ENCODE measurements at regions not wholly inside any gene's neighbourhood (a gene's known extent, or its start where the extent isn't known, plus 50 kb on each side); places are given as distances from the start of the nearest gene placed in this dataset.
"Not testable (repeated sequence)": the region's sequence is repeated elsewhere in the genome, so short reads cannot be mapped to it uniquely, and the experiment has no call there.

- DNase-seq = no peak
Measured at GRCh38 chr5:144009116-144009515, 161.3 kb downstream of the YIPF5 start.

DNA sequence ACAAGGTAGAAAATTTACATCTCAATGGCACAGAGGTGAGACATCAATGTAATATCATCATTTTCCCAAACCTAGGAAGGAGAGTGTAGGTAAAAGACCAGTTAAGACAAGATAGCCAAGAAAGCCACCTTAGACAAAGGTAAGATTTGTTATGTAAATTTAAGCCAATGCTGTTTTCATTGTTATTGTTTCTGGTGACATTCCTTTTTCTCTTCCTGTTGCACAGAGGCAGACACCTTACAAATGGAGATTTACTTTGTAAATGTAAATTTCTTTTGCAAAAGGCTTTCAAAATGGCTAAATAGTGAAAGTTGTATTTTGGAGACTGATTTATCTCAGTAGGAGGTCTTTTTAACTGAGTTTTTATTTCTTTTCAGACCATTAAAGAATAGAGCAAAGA is 159.1 kb downstream of the YIPF5 start:
- no peak for DNase-seq

- no peak for DNase-seq
Measured at GRCh38 chr5:144013816-144014215, 156.6 kb downstream of the YIPF5 start.

GRCh38 chr5:144015961-144016360 is 154.5 kb downstream of the YIPF5 start:
- no peak for DNase-seq

DNA sequence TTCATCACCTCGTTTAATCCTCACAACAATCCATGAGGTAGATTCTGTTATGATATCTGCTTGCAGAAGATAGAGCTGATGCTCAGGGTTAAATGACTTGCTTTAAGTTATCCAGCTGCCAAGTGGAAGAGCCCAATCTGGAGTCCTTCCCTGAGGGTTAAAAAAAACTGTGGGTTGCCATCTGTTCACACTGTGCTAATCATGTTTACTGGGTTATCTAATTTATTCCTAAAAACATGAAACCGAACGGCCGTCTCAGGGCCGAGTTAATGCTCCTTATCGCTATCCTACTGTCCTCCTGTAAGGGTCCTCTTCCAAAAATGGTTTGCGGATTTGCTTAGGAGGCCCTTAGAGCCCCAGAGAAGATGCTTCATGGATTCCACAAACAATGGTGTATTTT is 153.3 kb downstream of the YIPF5 start:
- no peak for DNase-seq

DNA sequence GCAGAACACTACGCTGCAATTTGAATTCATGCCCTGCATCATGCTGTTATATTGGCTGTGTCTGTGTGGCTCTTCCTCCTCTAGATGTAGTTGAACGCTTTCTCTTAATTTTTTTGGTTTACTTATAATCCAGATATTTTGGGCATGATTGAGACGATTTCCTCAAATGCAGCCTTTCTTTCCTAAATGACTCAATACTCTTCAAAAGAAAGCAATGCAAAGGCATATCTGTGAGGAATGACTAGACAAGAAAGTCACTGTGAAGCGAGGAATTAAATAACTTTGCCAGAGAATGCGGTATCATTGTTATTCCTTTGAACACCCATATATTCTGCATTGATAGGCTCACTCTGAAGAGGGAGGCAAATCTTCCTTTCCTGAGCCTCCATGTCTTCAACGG is 152.8 kb downstream of the YIPF5 start:
- DNase-seq = peak; percentile 21

DNA sequence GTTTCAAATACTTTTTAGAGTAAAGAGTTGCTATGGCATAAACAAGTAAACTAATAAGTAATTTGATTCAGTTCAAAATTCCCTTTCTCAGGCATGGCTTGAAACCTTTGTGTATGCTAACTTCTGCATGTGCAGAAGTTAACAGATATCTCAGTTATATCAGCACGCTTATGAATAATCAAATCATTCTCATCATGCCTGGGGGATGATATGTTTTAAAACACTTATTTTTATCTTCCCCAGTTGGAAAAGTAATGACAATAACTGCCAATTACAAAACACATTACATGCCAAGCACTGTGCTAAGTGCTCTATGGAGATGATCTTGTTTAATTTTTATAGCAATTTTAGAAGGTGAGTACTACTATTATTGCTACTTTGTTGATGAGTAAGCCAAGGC is 146.4 kb downstream of the YIPF5 start:
- no peak for DNase-seq

DNA sequence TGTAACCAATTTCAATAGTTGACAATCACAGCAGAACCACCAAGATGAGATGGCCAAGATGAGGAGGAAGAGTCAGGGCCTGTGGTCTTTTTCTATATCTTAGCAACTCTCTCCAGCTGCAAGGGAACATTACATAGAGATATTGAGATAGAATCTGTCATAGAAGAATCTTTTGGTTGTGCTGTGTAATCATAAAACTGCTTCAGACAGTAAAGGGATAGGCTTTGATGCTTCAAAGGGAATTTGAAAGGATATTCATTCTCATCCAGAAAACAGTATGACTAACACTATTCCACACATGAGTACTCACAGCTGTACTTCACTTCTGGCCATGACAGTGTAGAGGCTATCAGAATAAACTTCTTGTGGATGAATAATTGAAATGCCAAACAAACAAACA is 145.9 kb downstream of the YIPF5 start:
- DNase-seq = peak; percentile 42

DNA sequence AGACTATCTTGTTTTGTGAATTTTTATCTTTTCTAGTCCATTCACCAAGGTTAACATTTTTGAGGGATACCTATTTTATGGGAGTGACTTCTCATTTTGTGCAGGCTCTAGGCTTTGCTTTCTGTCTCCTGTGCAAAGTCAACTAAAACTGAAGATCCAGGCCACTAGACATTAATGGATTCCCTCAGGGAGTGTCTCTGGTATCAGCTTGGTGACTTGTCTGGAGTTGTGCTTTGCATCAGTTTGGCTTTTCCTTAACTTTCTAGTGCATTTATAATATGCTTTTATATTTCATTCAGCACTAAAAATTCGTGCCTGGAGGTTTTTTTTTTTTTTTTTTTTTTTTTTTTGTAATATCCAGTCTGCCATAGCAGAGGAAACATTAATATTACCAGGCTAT is 144.2 kb downstream of the YIPF5 start:
- DNase-seq = no peak

GRCh38 chr5:144028058-144028457 is 142.4 kb downstream of the YIPF5 start:
- DNase-seq = peak; percentile 94

DNA sequence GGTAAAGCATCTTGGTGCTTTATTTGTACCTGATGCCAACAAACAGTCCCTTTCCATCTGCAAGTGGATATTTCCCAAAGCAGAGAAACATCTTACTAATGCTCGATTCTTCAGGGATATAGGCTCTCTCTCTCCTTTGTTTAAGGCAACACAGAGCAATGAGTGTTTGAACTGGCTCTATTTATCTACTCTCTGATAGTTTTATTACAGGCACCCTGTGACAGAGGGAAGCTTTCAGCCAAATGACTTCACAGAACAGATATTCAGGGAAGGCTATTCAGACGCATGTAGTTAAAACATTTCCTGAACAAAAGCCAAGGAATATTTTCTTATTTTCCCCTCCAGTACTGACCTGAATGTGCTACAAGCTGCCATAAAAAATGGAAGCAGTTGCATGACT is 141.8 kb downstream of the YIPF5 start:
- peak; percentile 95 for DNase-seq

DNA sequence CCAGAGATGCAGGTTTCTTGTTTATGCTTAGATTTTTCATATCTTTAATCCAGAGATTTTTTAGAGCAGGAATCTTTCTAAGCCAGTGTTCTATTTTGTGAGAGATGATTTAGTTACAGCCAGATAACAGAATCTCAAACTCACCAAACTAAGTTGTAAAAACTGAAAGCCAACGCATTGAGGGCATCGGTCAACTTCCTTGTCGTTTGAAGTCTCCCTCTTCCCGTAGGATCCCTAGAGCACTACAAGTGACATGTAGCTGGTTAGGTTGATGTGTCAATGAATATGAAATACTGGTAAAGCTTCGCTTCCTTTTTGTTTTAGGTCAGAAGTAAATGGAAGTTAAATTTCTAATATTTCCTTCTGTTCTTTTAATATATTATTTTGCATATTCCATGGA is 139.6 kb downstream of the YIPF5 start:
- DNase-seq = no peak

GRCh38 chr5:144032375-144032774 is 138.1 kb downstream of the YIPF5 start:
- no peak for DNase-seq

DNA sequence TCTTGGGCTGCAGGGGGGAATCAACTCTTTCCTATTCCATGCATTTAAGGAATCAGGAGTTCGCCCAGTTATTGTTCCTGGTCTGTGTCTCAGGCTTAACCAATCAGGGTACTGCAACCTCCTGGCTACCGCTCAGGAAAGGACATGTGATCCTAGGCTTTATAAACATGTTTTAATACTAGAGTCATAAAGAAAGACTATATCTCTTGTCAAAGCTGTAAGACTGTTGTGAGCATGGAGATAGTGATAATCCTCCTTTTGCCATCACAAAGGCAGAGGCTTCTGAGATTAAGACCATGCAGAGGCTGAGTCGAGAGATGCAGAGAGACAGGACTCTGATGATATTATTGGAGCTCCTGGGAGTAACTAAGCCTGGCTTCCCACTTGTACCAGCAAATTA is 137.0 kb downstream of the YIPF5 start:
- no peak for DNase-seq

GRCh38 chr5:144035046-144035740 is 135.3 kb downstream of the YIPF5 start:
- no peak for DNase-seq

GRCh38 chr5:144036476-144036875 is 134.0 kb downstream of the YIPF5 start:
- no peak for DNase-seq

DNA sequence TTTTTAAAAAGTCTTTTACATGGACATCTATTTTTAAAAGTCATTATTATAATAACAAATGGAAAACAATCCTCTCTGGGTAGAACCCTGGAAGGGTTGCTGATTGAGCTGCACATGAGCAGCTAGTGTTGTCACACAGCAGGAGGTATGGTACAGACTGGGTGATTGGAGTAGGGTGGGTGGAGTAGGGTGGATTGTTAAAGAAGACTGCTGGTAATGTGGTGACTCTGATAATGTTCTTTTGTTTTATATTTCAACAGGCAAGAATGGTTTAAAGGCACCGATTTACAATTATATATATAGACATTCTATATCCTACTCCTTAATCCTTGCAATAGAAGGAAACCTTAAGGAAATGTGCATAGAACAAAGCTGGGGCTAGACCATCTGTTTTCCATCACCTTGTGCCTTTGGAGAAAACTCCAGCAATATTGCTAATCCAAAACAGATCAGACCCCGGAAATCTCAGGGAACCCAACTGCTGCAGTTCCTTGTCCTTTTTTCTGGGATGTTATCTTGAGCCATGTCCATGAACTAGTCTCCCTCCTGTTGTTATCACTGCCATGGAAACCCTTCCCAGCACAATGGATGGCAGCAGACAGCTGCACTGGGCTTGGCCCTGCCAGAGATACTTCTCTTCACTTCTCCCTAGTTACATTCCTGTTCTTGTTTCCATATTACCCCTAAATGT is 129.7 kb downstream of the YIPF5 start:
- DNase-seq = peak; percentile 35

DNA sequence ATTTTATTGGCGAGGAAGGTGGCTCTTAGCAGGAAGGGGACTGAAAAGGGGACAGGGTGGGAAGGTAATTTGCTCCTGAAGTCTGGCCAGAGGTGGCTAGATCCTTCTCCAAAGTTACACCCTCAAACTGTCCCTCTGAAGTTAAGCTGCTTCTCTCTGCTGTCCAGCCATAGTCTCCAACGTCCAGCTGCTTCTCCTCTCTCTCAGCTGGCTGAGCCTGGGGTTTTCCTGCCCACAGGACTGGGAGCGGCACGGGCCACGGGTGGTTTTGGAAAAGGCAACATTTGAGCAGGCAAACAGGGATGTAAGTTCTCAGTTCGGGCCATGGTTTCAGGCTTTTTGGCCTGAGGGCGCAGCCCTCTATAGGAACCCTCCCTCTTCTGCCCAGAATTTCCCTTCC is 128.3 kb downstream of the YIPF5 start:
- DNase-seq = no peak

DNA sequence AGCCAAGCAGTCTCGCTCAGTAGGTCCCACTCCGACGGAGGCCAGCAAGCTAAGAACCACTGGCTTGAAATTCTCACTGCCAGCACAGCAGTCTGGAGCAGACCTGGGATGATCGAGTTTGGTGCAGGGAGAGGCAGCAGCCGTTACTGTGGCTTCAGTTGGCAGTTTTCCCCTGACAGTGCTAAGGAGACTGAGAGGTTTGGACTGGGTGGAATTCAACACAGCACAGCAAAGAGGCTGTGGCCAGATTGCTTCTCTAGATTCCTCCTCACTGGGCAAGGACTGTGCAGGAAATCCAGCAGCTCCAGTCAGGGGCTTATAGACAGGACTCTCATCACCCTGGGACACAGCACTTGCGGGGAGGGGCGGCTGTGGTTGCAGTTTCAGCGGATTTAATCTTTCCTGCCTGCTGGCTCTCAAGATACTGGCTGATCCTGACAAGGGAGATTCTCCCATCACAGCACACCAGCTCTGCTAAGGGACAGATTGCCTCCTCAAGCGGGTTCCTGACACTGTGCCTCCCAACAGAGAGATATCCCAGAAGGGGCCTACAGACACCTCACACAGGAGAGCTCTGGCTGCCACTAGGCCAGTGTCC is 122.1 kb downstream of the YIPF5 start:
- peak; percentile 19 for DNase-seq

GRCh38 chr5:144055391-144055790 is 115.1 kb downstream of the YIPF5 start:
- DNase-seq = not testable (repeated sequence)

GRCh38 chr5:144060091-144060490 is 110.4 kb downstream of the YIPF5 start:
- DNase-seq = not testable (repeated sequence)

DNA sequence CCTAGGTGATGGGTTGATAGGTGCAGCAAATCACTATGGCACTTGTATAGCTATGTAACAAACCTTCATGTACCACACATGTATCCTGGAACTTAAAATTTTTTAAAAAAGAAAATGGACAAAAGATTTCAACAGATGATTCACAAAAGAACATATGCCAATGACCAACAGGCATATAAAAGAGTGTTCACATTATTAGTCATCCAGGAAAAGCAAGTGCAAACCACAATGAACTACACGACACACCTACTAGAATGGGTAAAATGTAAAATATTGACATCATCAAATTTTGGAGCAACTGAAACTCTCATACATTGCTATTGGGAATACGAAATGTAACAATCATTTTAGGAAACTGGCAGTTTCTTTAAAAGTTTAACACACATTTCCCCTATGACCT is 109.9 kb downstream of the YIPF5 start:
- DNase-seq = peak; percentile 23

DNA sequence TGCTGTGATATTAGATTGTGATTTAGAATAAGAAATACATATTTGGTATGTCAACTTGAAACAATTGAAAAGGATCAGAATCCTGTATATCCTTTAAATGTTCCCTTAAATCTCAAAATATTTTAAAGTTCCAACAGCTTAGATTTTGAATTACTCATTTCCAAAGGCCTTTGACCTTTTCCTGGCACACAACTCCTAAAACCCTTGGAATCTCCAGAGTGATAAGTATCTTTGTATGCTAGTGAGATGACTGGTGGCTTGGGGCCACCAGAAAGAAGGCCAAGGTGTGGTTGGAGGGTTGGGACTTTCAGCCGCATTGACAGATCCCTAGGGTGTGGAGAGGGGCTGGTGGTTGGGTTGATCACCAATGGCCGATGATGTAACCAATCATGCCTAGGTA is 104.7 kb downstream of the YIPF5 start:
- no peak for DNase-seq

DNA sequence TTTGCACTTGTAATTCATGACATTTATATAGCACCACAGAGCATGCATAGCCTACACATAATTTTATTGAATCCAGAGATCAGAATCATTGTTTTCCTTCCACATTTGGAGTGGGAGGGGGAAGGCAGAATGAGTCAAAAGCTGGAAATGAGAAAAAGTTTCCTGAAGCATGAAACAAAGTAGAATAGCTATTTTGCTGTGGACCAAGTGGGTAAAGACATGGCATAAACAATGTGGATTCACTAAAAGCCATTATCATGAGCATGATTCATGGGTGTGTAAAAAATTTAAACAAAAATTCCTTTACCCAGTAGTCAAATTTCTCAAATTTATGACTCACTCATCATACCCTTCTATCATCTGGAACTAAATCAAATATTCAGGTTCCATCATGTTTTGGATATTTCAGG is 97.9 kb downstream of the YIPF5 start:
- peak; percentile 95 for DNase-seq

All from fibroblast of skin of right quadriceps (primary cell).